ENCODE measurements at regions not wholly inside any gene's neighbourhood (a gene's known extent, or its start where the extent isn't known, plus 50 kb on each side); places are given as distances from the start of the nearest gene placed in this dataset.

DNA sequence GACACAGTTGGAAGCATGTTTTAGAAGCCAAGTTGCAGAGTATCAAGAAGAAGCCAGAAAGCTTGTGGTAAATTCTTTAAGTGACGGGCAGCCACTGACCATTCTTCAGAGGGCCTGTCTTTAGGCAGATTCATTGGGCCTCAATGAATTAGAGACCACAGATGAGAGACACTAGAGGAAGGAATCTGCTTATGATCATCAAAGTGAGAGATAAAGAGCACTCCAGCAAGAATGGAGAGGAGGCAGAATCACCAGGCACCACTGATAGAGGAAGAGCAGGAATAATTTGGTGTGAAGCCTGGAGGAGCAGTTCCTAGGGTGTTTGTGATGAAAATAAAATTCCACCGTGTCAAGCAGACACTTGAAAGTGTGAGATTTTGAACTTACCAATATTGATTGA lies 365.9 kb upstream of the SLC30A5 start:
- TF ChIP-seq SMARCC2 (IDR thresholded peaks at IDR 0.05) (no peak), ZFP37 (CRISPR knock-in tag; IDR thresholded peaks at IDR 0.05; ENCODE audit: borderline replicate concordance) (no peak), FOXA3 (CRISPR knock-in tag; IDR thresholded peaks at IDR 0.05) (no peak), FOXM1 (CRISPR knock-in tag; IDR thresholded peaks at IDR 0.05) (no peak), ZNF530 (CRISPR knock-in tag; IDR thresholded peaks at IDR 0.05; ENCODE audit: low read depth) (no peak)

Measured in HepG2 (cell line).